HFFc6 (cell line): ENCODE measurements at regions not wholly inside any gene's neighbourhood (a gene's known extent, or its start where the extent isn't known, plus 50 kb on each side); places are given as distances from the start of the nearest gene placed in this dataset.
"Not testable (repeated sequence)": the region's sequence is repeated elsewhere in the genome, so short reads cannot be mapped to it uniquely, and the experiment has no call there.

ENCODE experiments used
- DNase-seq: peaks from one replicate; pipeline ENCODE4 v3.0.0-alpha.2; 2018
- H3K27ac Mint-ChIP-seq: 2 replicates; pipeline ENCODE4 v1.8.0; 2020; ENCODE audit warnings: mild to moderate bottlenecking, mixed read lengths
- H3K27me3 Mint-ChIP-seq: 2 replicates; pipeline ENCODE4 v1.8.0; 2021; ENCODE audit warnings: mild to moderate bottlenecking, moderate library complexity, mixed read lengths; ENCODE audit not compliant: insufficient read depth
- H3K36me3 Mint-ChIP-seq: 2 replicates; pipeline ENCODE4 v1.8.0; 2021; ENCODE audit warnings: low read depth, mixed read lengths
- H3K4me1 Mint-ChIP-seq: 2 replicates; pipeline ENCODE4 v1.8.0; 2020; ENCODE audit warnings: low read depth, mixed read lengths
- H3K4me3 Mint-ChIP-seq: 2 replicates; pipeline ENCODE4 v1.8.0; 2020; ENCODE audit warnings: mild to moderate bottlenecking, moderate library complexity, mixed read lengths
- H3K9me3 Mint-ChIP-seq: 2 replicates; pipeline ENCODE4 v1.8.0; 2020; ENCODE audit warnings: mild to moderate bottlenecking, mixed read lengths
- CTCF ChIP-seq: fragments of 200-600 bp; sonication (generic); IDR thresholded peaks from 2 replicates; pipeline ENCODE4 v1.5.0; 2021; ENCODE audit warnings: antibody characterized with exemption, mild to moderate bottlenecking

DNA sequence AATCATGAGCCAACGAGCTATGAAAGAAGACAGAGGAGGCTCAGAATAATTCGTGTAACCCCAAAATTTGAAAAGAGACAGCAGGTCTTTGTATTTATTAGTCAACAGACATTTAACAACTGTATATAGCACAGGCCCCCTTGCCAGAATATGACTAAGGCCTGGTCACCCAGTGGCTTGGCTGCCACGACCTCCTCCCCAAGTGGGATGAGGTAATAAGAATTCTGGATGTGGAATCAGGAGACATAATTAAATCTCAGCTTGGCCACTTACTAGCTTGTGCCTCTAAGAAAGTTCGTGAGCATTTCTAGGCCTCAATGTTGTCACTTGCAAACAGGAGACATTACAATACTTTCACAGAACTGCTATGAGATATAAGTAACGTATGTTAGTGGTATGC is 134.2 kb upstream of the TNFSF4 start:
- no peaks in the 10 kb centered on the region for H3K36me3 Mint-ChIP-seq
- DNase-seq, result peak; percentile 78
- peak overlapping the region; percentile 13; the same call in 1 of the 2 replicates for H3K4me3 Mint-ChIP-seq
- no peaks in the 10 kb centered on the region for H3K27me3 Mint-ChIP-seq
- peak overlapping the region; percentile 70 for H3K27ac Mint-ChIP-seq
- no peaks in the 10 kb centered on the region for H3K9me3 Mint-ChIP-seq
- peaks cover 11% of the 10 kb centered on the region for H3K4me1 Mint-ChIP-seq
- no peak for TF ChIP-seq CTCF

- H3K36me3 Mint-ChIP-seq, result no peaks in the 10 kb centered on the region
- H3K27ac Mint-ChIP-seq, result no peak overlapping the region
Observed at GRCh38 chr1:173341971-173342370, 134.8 kb upstream of the TNFSF4 start.

GRCh38 chr1:173342736-173343135 is 134.4 kb upstream of the PRDX6 start:
- H3K4me1 Mint-ChIP-seq, result peaks cover 12% of the 10 kb centered on the region
- no peaks in the 10 kb centered on the region for H3K27me3 Mint-ChIP-seq
- no peak for TF ChIP-seq CTCF
- H3K36me3 Mint-ChIP-seq, result no peaks in the 10 kb centered on the region
- H3K4me3 Mint-ChIP-seq, result no peak overlapping the region
- DNase-seq, result no peak
- H3K9me3 Mint-ChIP-seq, result no peaks in the 10 kb centered on the region
- no peak overlapping the region for H3K27ac Mint-ChIP-seq

More at GRCh38 chr1:173341971-173342370, 134.8 kb upstream of the TNFSF4 start:
- Mint-ChIP-seq H3K4me1 (peaks cover 12% of the 10 kb centered on the region), H3K4me3 (no peak overlapping the region), H3K9me3 (no peaks in the 10 kb centered on the region), H3K27me3 (no peaks in the 10 kb centered on the region)
- no peak for TF ChIP-seq CTCF
- DNase-seq, result no peak

DNA sequence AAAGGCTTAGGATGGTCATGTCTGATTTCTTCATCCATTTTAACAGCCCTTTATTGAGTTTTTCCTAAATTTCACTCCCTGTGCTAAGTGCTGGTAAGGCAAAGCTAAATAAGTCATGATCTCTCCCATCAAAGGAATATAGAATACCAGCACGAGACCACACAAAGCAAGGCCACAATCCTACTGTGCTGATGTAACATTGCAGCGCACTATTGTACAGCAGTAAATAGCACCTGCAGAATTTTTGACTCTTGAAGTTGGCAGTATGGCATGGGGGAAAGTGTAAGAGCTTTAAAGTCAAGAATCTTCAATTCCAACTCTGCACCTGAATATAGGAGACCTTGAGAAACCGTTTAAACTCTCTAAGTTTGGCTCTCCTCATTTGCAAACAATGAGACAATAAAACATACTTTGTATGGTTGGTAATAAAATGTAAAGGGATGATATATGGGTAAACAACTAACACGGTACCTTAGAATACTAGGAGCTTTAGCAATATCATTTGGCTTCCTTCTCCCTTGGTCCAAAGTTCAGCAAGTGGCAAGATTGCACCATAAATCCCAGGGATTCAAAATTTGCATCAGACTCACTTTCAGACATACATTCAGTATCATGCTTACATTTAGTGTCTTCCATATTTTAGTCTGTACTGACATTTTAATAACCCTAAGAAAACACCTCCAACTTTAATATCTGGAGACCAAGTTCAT is 132.9 kb upstream of the PRDX6 start:
- Mint-ChIP-seq H3K9me3 (no peaks in the 10 kb centered on the region), H3K36me3 (no peaks in the 10 kb centered on the region), H3K4me1 (peaks cover 12% of the 10 kb centered on the region), H3K4me3 (no peak overlapping the region), H3K27ac (no peak overlapping the region), H3K27me3 (no peaks in the 10 kb centered on the region)
- no peak for TF ChIP-seq CTCF
- DNase-seq, result no peak

DNA sequence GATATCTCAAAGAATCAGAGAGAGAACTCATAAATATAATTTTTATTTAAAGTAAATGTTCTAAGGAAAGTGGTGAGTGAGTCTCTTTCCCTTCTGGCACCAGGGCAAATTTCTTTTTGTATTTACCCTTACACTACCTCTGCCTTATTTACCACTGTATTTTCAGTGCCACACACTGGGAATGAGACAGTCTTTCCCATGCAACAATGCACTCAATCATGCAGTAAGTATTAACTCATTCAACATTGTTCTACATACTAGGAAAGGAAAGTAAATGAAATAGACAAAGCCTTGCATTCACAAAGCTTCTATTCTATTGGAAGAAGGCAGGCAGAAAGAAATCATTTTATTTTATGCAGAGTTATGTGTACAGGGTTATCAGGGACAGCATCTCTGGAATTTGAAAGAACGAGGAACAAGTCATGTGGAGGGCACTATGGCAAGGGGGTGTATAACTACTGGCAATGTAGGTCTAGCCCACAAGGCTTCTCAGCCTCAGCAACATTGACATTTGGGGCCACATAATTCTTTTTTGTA is 129.8 kb upstream of the PRDX6 start:
- peaks cover 9% of the 10 kb centered on the region for H3K36me3 Mint-ChIP-seq
- no peak overlapping the region for H3K4me3 Mint-ChIP-seq
- H3K4me1 Mint-ChIP-seq, result peaks cover 12% of the 10 kb centered on the region
- peaks cover 9% of the 10 kb centered on the region for H3K9me3 Mint-ChIP-seq
- no peak for DNase-seq
- TF ChIP-seq CTCF, result no peak
- no peak overlapping the region for H3K27ac Mint-ChIP-seq
- H3K27me3 Mint-ChIP-seq, result no peaks in the 10 kb centered on the region

- not testable (repeated sequence) for H3K4me3 Mint-ChIP-seq, H3K27ac Mint-ChIP-seq, DNase-seq, H3K27me3 Mint-ChIP-seq
- H3K36me3 Mint-ChIP-seq, result peaks cover 35% of the 10 kb centered on the region
- peaks cover 12% of the 10 kb centered on the region for H3K9me3 Mint-ChIP-seq
- peaks cover 23% of the 10 kb centered on the region for H3K4me1 Mint-ChIP-seq
Observed at GRCh38 chr1:173352635-173353034, 124.5 kb upstream of the PRDX6 start.
